ENCODE measurements at regions not wholly inside any gene's neighbourhood (a gene's known extent, or its start where the extent isn't known, plus 50 kb on each side); places are given as distances from the start of the nearest gene placed in this dataset.

DNA sequence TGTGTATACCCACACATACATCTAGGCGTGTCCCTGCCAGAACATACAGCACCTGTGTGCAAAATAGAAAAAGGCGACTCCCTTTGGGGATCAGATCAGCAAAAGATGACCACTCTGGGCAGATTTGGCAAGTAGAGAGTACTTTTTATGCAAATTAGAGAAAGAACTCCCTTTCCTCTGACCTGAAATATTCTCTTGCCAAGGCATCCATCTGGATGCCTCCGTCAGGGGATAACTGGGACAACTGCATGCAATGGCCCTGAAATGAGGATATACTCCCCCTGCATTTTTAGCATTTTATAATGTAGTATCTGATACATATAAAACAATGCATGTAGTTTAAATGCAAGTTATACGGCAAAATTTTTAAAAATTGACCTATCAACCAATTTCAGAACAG, 247.7 kb downstream of the ICOS start:
- DNase-seq (ENCODE audit: low read depth): no peak
- TF ChIP-seq, protein P1, sequence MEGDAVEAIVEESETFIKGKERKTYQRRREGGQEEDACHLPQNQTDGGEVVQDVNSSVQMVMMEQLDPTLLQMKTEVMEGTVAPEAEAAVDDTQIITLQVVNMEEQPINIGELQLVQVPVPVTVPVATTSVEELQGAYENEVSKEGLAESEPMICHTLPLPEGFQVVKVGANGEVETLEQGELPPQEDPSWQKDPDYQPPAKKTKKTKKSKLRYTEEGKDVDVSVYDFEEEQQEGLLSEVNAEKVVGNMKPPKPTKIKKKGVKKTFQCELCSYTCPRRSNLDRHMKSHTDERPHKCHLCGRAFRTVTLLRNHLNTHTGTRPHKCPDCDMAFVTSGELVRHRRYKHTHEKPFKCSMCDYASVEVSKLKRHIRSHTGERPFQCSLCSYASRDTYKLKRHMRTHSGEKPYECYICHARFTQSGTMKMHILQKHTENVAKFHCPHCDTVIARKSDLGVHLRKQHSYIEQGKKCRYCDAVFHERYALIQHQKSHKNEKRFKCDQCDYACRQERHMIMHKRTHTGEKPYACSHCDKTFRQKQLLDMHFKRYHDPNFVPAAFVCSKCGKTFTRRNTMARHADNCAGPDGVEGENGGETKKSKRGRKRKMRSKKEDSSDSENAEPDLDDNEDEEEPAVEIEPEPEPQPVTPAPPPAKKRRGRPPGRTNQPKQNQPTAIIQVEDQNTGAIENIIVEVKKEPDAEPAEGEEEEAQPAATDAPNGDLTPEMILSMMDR (conservative IDR thresholded peaks at IDR 0.05; ENCODE audit: low read depth, low read length): no peak
- H3K4me3 ChIP-seq (ENCODE audit: low read length): no peak overlapping the region

DNA sequence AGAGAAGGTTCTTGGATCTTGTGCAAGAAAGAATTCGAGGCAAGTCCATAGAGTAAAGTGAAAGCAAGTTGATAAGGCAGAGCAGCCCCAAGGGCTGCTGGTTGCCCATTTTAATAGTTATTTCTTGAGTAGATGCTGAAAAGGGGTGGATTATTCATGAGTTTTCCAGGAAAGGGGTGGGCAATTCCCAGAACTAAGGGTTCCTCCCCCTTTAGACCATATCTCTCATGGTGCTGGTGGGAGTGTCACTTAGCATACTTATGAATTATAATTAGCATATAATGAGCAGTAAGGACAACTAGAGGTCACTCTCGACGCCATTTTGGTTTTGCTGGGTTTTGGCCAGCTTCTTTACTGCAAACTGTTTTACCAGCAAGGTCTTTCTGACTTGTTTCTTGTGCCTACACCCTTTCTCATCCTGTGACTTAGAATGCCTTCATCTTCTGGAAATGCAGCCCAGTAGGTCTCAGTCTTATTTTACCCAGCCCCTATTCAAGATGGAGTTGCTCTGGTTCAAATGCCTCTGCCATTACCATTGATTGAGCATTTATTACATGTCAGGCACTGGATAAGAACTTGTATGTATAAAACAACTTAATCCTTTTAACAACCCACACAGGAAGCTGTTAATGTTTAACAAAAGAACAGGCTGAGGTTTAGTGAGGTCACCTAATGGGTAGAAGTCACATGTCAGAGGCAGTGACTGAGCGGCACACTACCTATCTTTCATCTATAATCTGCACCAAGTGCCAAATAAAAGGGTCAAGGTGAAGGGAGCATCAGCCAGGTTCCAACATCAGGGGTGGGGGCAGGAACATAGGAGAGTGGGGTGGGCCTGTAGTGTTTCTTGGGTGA, 250.9 kb downstream of the ICOS start:
- TF ChIP-seq, protein P1 (conservative IDR thresholded peaks at IDR 0.05; ENCODE audit: low read depth, low read length): no peak
- DNase-seq (ENCODE audit: low read depth): no peak
- no peak overlapping the region for H3K4me3 ChIP-seq (ENCODE audit: low read length)

DNA sequence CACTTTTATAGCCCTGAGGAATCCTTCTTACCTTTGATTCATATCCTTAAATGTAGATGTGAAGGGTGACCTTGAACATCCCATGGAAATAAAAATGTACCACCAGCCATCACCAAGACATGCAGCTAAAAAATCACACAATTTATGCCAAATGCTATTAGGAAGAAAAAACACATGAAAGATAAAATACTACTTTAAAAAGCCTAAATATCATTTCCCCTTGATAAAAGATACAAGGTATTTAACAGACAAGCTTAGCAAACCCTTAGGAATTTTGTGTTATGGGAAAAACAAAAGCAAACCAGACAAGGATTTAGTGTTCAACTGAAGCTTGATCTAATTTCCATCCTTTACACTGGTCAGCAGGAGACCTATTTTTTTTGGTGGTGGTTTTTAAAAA, 255.0 kb downstream of the ICOS start:
- H3K4me3 ChIP-seq (ENCODE audit: low read length): no peak overlapping the region
- TF ChIP-seq, protein P1 (conservative IDR thresholded peaks at IDR 0.05; ENCODE audit: low read depth, low read length): no peak
- DNase-seq (ENCODE audit: low read depth): no peak

DNA sequence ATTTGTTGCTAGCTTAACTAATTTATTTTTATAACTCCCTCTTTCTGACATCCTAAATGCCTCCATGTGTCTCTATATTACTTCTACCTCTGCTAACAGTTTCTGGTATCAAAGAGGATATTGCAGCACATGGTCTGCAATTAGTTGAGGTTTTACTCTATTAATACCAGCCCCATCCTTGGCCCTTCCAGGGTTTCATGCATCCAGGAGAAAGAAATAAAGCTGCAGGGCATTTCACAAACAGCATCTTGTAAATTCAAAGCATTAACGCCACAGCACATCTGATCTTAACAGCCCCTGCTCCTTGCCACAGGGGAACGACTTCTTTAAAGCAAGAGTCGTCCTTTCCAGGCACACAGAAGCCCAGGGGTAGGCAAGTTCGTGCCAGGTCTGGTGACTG, 258.9 kb downstream of the ICOS start:
- TF ChIP-seq, protein P1 (conservative IDR thresholded peaks at IDR 0.05; ENCODE audit: low read depth, low read length): no peak
- no peak overlapping the region for H3K4me3 ChIP-seq (ENCODE audit: low read length)
- DNase-seq (ENCODE audit: low read depth): no peak

DNA sequence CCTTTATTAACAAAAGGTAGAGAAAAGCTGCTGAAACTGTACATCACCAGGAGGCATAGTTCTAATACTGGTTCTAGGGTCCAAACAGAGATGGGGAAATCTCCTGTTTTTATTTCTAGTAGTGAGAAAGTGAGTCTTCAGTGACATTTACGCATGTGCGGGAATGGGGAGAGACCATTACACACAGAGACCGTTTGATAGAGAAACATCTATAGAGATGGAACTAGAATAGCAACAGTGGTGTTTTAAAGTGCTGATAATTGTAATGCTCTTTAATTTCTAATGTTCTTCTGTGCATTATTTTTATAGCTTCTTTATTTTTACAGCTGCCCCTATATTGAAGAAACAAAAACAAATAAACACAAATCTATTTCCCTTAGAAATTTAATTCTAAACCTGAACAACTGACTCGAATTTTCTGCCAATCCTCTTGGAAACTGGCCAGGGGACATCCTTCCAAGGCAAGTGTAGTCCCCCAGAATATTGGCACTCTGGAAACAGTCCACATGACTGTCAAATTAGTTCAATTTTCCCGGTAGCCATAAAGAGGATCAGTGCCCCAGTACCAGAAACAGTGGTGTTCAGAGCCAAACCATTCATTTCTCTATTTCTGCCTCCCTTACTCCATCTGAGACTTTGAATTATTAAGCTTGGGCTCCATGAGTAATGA, 260.9 kb downstream of the ICOS start:
- DNase-seq (ENCODE audit: low read depth): no peak
- TF ChIP-seq, protein P1 (conservative IDR thresholded peaks at IDR 0.05; ENCODE audit: low read depth, low read length): no peak
- H3K4me3 ChIP-seq (ENCODE audit: low read length): no peak overlapping the region

DNA sequence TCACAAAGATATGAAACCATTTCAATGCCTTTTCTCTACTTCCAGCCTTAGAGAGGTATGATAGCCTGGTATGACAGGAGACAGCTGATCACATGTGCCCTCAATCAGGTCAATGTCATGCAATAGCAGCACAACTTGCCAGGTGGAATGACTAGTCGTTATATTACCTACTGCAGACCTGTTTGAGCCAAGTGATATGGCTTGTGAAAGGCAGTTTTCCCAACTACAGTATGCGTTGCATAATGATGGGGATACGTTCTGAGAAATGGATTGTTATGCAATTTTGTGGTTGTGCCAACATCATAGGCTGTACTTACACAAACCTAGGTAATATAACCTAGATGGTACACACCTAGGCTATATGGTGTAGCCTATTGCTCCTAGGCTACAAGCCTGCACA, 262.8 kb downstream of the ICOS start:
- H3K4me3 ChIP-seq (ENCODE audit: low read length): no peak overlapping the region
- no peak for DNase-seq (ENCODE audit: low read depth)
- TF ChIP-seq, protein P1 (conservative IDR thresholded peaks at IDR 0.05; ENCODE audit: low read depth, low read length): no peak

DNA sequence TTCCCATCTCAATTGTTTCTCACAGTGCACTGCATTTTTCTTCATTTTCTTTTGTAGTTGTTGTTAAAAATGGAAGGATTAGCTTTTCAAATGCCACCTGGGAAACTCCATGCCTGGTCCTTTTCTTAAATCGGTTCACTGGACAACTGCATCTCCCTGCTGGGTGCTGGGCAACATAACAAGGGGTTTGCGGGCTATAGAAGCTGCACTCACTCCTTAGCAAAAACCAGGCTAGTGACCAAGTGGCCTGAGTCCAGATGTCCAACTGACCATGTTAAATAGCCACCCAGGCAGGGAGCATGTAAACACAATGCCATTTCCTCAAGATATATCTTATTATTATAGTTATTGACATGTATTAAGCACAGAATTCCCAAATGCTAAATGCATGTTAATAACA, 264.9 kb downstream of the ICOS start:
- TF ChIP-seq, protein P1 (conservative IDR thresholded peaks at IDR 0.05; ENCODE audit: low read depth, low read length): no peak
- DNase-seq (ENCODE audit: low read depth): no peak
- H3K4me3 ChIP-seq (ENCODE audit: low read length): no peak overlapping the region

Measured in retinal pigment epithelial cell (primary cell).